Keratinocyte (primary cell): ENCODE measurements at regions not wholly inside any gene's neighbourhood (a gene's known extent, or its start where the extent isn't known, plus 50 kb on each side); places are given as distances from the start of the nearest gene placed in this dataset.

Source experiments
- EZH2 ChIP-seq: IDR thresholded peaks from one replicate; pipeline ENCODE4 v1.6.1; 2012; ENCODE audit warnings: inconsistent platforms, mild to moderate bottlenecking, low read length, moderate library complexity
- TF ChIP-seq, protein P1 (sequence below), 3 experiments: IDR thresholded peaks in 1 of 3; conservative IDR thresholded peaks in 1 of 3; optimal IDR thresholded peaks in 1 of 3; 2 replicates in 2 of 3; 3 replicates in 1 of 3; pipeline versions ENCODE3 to v1.5.1; 2011; ENCODE audit warnings: low read length in 3 of 3, mild to moderate bottlenecking in 3 of 3, moderate library complexity in 2 of 3, control low read depth in 1 of 3, inconsistent platforms in 1 of 3; ENCODE audit not compliant: insufficient read depth in 2 of 3; ENCODE audit errors: extremely low read depth in 1 of 3

DNA sequence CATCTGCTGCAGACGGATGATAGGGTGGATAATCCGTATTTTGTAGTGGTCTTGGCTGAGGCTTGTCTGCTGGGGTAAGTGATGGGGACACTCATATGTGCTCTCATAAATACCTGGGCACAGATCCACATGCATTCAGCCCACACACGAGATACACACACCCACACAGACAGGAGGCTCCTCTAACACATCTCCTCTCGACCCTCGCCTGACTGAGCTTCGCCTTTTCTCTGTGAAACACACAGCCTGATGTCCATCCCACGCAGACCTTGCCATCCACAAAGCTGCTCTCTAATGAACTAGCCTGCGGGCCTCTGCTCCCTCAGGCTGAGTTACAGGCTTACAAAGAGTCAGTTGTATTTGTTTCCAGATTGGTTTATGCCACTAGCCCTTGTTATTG lies 96.3 kb upstream of the CSF3R start:
- TF ChIP-seq, protein P1, sequence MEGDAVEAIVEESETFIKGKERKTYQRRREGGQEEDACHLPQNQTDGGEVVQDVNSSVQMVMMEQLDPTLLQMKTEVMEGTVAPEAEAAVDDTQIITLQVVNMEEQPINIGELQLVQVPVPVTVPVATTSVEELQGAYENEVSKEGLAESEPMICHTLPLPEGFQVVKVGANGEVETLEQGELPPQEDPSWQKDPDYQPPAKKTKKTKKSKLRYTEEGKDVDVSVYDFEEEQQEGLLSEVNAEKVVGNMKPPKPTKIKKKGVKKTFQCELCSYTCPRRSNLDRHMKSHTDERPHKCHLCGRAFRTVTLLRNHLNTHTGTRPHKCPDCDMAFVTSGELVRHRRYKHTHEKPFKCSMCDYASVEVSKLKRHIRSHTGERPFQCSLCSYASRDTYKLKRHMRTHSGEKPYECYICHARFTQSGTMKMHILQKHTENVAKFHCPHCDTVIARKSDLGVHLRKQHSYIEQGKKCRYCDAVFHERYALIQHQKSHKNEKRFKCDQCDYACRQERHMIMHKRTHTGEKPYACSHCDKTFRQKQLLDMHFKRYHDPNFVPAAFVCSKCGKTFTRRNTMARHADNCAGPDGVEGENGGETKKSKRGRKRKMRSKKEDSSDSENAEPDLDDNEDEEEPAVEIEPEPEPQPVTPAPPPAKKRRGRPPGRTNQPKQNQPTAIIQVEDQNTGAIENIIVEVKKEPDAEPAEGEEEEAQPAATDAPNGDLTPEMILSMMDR (optimal IDR thresholded peaks at IDR 0.05 in 1 of 3, IDR thresholded peaks at IDR 0.05 in 1 of 3, conservative IDR thresholded peaks at IDR 0.05 in 1 of 3; ENCODE audit: extremely low read depth in 1 of 3, insufficient read depth in 2 of 3, low read length in 3 of 3): no peak
- no peak for TF ChIP-seq EZH2
